T-helper 1 cell treated with Interleukin-12 subunit alpha and Interleukin-12 subunit beta and Interleukin-4 antibody, amounts not matched to agents 30 μg/mL and 1 μg/mL, for 36 hours (primary cell): ENCODE measurements at regions not wholly inside any gene's neighbourhood (a gene's known extent, or its start where the extent isn't known, plus 50 kb on each side); places are given as distances from the start of the nearest gene placed in this dataset.
A peak's percentile ranks its signal among the peaks of the same experiment; 100 is the strongest.

ENCODE experiments used
- H3K27ac Mint-ChIP-seq: one replicate; pipeline ENCODE4 v1.8.0; 2021; ENCODE audit warnings: mild to moderate bottlenecking, mixed read lengths
- H3K27me3 Mint-ChIP-seq: one replicate; pipeline ENCODE4 v1.8.0; 2021; ENCODE audit warnings: low read depth, mixed read lengths
- H3K36me3 Mint-ChIP-seq: one replicate; pipeline ENCODE4 v1.8.0; 2021; ENCODE audit warnings: low read depth, mixed read lengths
- H3K4me1 Mint-ChIP-seq: one replicate; pipeline ENCODE4 v1.8.0; 2021; ENCODE audit warnings: low read depth, mixed read lengths
- H3K4me3 Mint-ChIP-seq: one replicate; pipeline ENCODE4 v1.8.0; 2021; ENCODE audit warnings: mild to moderate bottlenecking, moderate library complexity, mixed read lengths
- H3K9me3 Mint-ChIP-seq: one replicate; pipeline ENCODE4 v1.8.0; 2021; ENCODE audit warnings: mixed read lengths

GRCh38 chr1:234540404-234540762 is 61.4 kb upstream of the TARBP1 start:
- Mint-ChIP-seq H3K4me1 (peaks cover 32% of the 10 kb centered on the region), H3K36me3 (no peaks in the 10 kb centered on the region), H3K9me3 (no peaks in the 10 kb centered on the region), H3K27me3 (no peaks in the 10 kb centered on the region), H3K4me3 (no peak overlapping the region), H3K27ac (no peak overlapping the region)

GRCh38 chr1:234539666-234540403 is 60.9 kb upstream of the TARBP1 start:
- H3K27me3 Mint-ChIP-seq: no peaks in the 10 kb centered on the region
- H3K27ac Mint-ChIP-seq: peak overlapping the region; percentile 46
- H3K9me3 Mint-ChIP-seq: no peaks in the 10 kb centered on the region
- no peaks in the 10 kb centered on the region for H3K36me3 Mint-ChIP-seq
- H3K4me3 Mint-ChIP-seq: no peak overlapping the region
- peaks cover 26% of the 10 kb centered on the region for H3K4me1 Mint-ChIP-seq

GRCh38 chr1:234538930-234539649 is 60.1 kb upstream of the TARBP1 start:
- H3K27ac Mint-ChIP-seq: no peak overlapping the region
- no peaks in the 10 kb centered on the region for H3K9me3 Mint-ChIP-seq
- no peaks in the 10 kb centered on the region for H3K36me3 Mint-ChIP-seq
- no peaks in the 10 kb centered on the region for H3K27me3 Mint-ChIP-seq
- H3K4me1 Mint-ChIP-seq: peaks cover 20% of the 10 kb centered on the region
- H3K4me3 Mint-ChIP-seq: no peak overlapping the region

- H3K27me3 Mint-ChIP-seq: no peaks in the 10 kb centered on the region
- H3K36me3 Mint-ChIP-seq: no peaks in the 10 kb centered on the region
- no peak overlapping the region for H3K27ac Mint-ChIP-seq
Observed at GRCh38 chr1:234538062-234538731, 59.2 kb upstream of the TARBP1 start.

GRCh38 chr1:234537236-234537635 is 58.3 kb upstream of the TARBP1 start:
- Mint-ChIP-seq H3K4me3 (no peak overlapping the region), H3K27me3 (no peaks in the 10 kb centered on the region), H3K9me3 (no peaks in the 10 kb centered on the region), H3K27ac (no peak overlapping the region), H3K4me1 (peaks cover 9% of the 10 kb centered on the region), H3K36me3 (no peaks in the 10 kb centered on the region)

More at GRCh38 chr1:234538062-234538731, 59.2 kb upstream of the TARBP1 start:
- no peak overlapping the region for H3K4me3 Mint-ChIP-seq
- H3K9me3 Mint-ChIP-seq: no peaks in the 10 kb centered on the region
- H3K4me1 Mint-ChIP-seq: peaks cover 11% of the 10 kb centered on the region

- H3K9me3 Mint-ChIP-seq: no peaks in the 10 kb centered on the region
- peaks cover 7% of the 10 kb centered on the region for H3K4me1 Mint-ChIP-seq
- no peak overlapping the region for H3K4me3 Mint-ChIP-seq
- H3K27me3 Mint-ChIP-seq: no peaks in the 10 kb centered on the region
- H3K36me3 Mint-ChIP-seq: no peaks in the 10 kb centered on the region
- no peak overlapping the region for H3K27ac Mint-ChIP-seq
Observed at GRCh38 chr1:234536741-234537140, 57.8 kb upstream of the TARBP1 start.

GRCh38 chr1:234535763-234536515 is 57.0 kb upstream of the TARBP1 start:
- H3K27me3 Mint-ChIP-seq: no peaks in the 10 kb centered on the region
- H3K9me3 Mint-ChIP-seq: no peaks in the 10 kb centered on the region
- peaks cover 6% of the 10 kb centered on the region for H3K4me1 Mint-ChIP-seq
- H3K36me3 Mint-ChIP-seq: no peaks in the 10 kb centered on the region
- no peak overlapping the region for H3K27ac Mint-ChIP-seq
- no peak overlapping the region for H3K4me3 Mint-ChIP-seq

GRCh38 chr1:234535218-234535617 is 56.2 kb upstream of the TARBP1 start:
- H3K4me3 Mint-ChIP-seq: no peak overlapping the region

GRCh38 chr1:234533975-234534876 is 55.2 kb upstream of the TARBP1 start:
- Mint-ChIP-seq H3K9me3 (no peaks in the 10 kb centered on the region), H3K4me3 (no peak overlapping the region), H3K27me3 (no peaks in the 10 kb centered on the region), H3K27ac (no peak overlapping the region), H3K36me3 (no peaks in the 10 kb centered on the region), H3K4me1 (peaks cover 4% of the 10 kb centered on the region)

More at GRCh38 chr1:234535218-234535617, 56.2 kb upstream of the TARBP1 start:
- Mint-ChIP-seq H3K4me1 (peaks cover 6% of the 10 kb centered on the region), H3K9me3 (no peaks in the 10 kb centered on the region), H3K27ac (no peak overlapping the region), H3K36me3 (no peaks in the 10 kb centered on the region), H3K27me3 (no peaks in the 10 kb centered on the region)

GRCh38 chr1:234533034-234533891 is 54.3 kb upstream of the TARBP1 start:
- Mint-ChIP-seq H3K27ac (no peak overlapping the region), H3K27me3 (no peaks in the 10 kb centered on the region), H3K36me3 (no peaks in the 10 kb centered on the region), H3K9me3 (no peaks in the 10 kb centered on the region), H3K4me1 (peaks cover 4% of the 10 kb centered on the region), H3K4me3 (no peak overlapping the region)

GRCh38 chr1:234532503-234532922 is 53.5 kb upstream of the TARBP1 start:
- Mint-ChIP-seq H3K9me3 (no peaks in the 10 kb centered on the region), H3K4me1 (peaks cover 4% of the 10 kb centered on the region), H3K27me3 (peaks cover under 1% of the 10 kb centered on the region), H3K4me3 (no peak overlapping the region), H3K36me3 (no peaks in the 10 kb centered on the region), H3K27ac (no peak overlapping the region)

GRCh38 chr1:234531151-234531635 is 52.2 kb upstream of the TARBP1 start:
- no peak overlapping the region for H3K27ac Mint-ChIP-seq
- peaks cover 3% of the 10 kb centered on the region for H3K27me3 Mint-ChIP-seq
- no peak overlapping the region for H3K4me3 Mint-ChIP-seq
- H3K9me3 Mint-ChIP-seq: no peaks in the 10 kb centered on the region
- H3K36me3 Mint-ChIP-seq: no peaks in the 10 kb centered on the region
- peaks cover 4% of the 10 kb centered on the region for H3K4me1 Mint-ChIP-seq

GRCh38 chr1:234530672-234531071 is 51.7 kb upstream of the TARBP1 start:
- Mint-ChIP-seq H3K36me3 (no peaks in the 10 kb centered on the region), H3K27ac (no peak overlapping the region), H3K4me3 (no peak overlapping the region), H3K9me3 (no peaks in the 10 kb centered on the region), H3K4me1 (peaks cover 4% of the 10 kb centered on the region), H3K27me3 (peaks cover 3% of the 10 kb centered on the region)
